BJ (cell line): ENCODE measurements at regions not wholly inside any gene's neighbourhood (a gene's known extent, or its start where the extent isn't known, plus 50 kb on each side); places are given as distances from the start of the nearest gene placed in this dataset.

Source experiments
- CTCF ChIA-PET: fragments of 350-600 bp; formaldehyde crosslinking; extraction: SDS; loops from one replicate; lab custom pipeline; 2021; ENCODE audit warnings: antibody characterized with exemption, inconsistent platforms; lab: Yijun Ruan, JAX
- POLR2A ChIA-PET: fragments of 300-600 bp; sonication (Branson Sonifier 250); formaldehyde crosslinking; extraction: SDS; loops from one replicate; lab custom pipeline; 2021; ENCODE audit warnings: antibody characterized with exemption; lab: Charles Lee
- DNase-seq: peaks from one replicate; pipeline ENCODE4 v3.0.0-alpha.2; 2011; ENCODE audit warnings: low read depth
- H3K27me3 ChIP-seq: 2 replicates; pipeline ENCODE4 v1.6.0; 2011; ENCODE audit warnings: low read length; ENCODE audit not compliant: control insufficient read depth, insufficient read depth
- H3K36me3 ChIP-seq: 2 replicates; pipeline ENCODE4 v1.5.1; 2011; ENCODE audit warnings: low read length; ENCODE audit not compliant: control insufficient read depth, insufficient read depth
- H3K4me3 ChIP-seq: 2 replicates; pipeline ENCODE4 v1.5.1; 2011; ENCODE audit warnings: low read depth, mild to moderate bottlenecking, control low read depth, low read length
- CTCF ChIP-seq: IDR thresholded peaks from 2 replicates; pipeline ENCODE4 v1.5.1; 2011; ENCODE audit warnings: low read depth, mild to moderate bottlenecking, control low read depth, inconsistent platforms, low read length, moderate library complexity; ENCODE audit not compliant: insufficient read depth

DNA sequence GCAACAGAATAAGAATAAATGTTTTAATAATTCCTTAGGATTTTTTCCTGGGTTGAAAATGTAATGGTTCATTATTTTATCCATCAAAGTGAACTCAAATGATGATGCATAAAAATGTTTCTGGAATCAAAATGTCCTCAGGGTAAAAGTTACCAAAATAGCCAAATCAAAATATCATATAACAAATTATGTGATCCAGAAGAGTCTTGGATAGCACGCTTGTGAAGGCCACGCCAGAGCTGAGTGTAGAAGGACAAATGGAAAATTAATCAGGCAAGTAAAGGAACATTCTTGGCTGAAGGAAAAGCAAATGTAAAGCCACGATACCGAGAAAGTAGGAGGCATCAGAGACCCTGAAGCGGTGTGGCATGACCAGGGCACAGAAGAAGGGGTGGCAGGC, 169.2 kb downstream of the CAPZA3 start:
- POLR2A ChIA-PET: no interaction called here

DNA sequence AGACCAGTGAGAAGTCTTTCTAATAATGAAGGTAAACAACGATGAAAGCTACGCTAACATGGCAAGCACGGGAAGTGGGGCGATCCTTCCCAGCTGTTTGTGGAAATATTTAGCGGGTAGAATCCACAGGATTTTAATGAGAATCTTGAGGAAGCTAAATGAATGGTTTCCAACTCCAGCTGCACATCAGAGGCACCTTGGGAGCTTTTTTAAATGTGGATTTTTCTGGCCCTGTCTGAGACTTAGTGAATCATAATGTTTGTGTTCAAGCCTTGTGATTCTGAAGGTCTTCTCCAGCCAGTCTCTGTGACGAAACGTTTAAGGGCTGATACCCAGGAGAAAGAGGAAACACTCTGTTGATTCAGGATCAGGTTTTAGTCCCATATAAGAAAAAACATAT, 169.8 kb downstream of the CAPZA3 start:
- Histone ChIP-seq H3K36me3 (no peaks in the 10 kb centered on the region), H3K4me3 (no peak overlapping the region), H3K27me3 (no peaks in the 10 kb centered on the region)
- ChIA-PET POLR2A (no interaction called here), CTCF (no interaction called here)
- no peak for TF ChIP-seq CTCF
- no peak for DNase-seq

More for the DNA sequence above, 169.2 kb downstream of the CAPZA3 start:
- CTCF ChIA-PET: no interaction called here
- H3K36me3 ChIP-seq: no peaks in the 10 kb centered on the region
- DNase-seq: no peak
- H3K27me3 ChIP-seq: no peaks in the 10 kb centered on the region
- no peak for TF ChIP-seq CTCF
- H3K4me3 ChIP-seq: no peak overlapping the region

DNA sequence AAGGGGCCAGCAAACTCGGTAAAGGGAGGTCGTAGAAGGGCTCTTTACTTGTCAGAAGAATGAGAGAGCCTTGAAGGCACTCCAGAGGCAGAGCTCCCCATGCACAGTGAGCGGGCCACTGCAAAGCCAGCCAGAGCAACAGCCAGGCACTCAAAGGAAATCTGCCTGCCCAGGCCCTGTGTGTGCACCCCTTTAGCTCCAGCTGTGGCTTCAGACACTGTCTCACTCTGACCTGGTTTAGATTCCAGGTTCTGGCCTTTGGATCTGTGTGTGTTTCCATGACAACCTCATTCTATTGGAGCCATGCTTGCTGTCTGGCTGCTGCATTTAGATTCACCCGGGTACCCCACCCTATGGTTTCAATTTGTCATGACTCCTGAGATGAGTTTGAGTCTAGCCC, 170.3 kb downstream of the CAPZA3 start:
- POLR2A ChIA-PET: no interaction called here
- no peaks in the 10 kb centered on the region for H3K36me3 ChIP-seq
- no peak overlapping the region for H3K4me3 ChIP-seq
- DNase-seq: no peak
- no peak for TF ChIP-seq CTCF
- CTCF ChIA-PET: no interaction called here
- H3K27me3 ChIP-seq: no peaks in the 10 kb centered on the region

- no peak for DNase-seq
- CTCF ChIA-PET: no interaction called here
- Histone ChIP-seq H3K36me3 (no peaks in the 10 kb centered on the region), H3K27me3 (no peaks in the 10 kb centered on the region), H3K4me3 (no peak overlapping the region)
- no peak for TF ChIP-seq CTCF
- POLR2A ChIA-PET: no interaction called here
Measured at GRCh38 chr12:18919871-18920511, 182.1 kb downstream of the CAPZA3 start.

DNA sequence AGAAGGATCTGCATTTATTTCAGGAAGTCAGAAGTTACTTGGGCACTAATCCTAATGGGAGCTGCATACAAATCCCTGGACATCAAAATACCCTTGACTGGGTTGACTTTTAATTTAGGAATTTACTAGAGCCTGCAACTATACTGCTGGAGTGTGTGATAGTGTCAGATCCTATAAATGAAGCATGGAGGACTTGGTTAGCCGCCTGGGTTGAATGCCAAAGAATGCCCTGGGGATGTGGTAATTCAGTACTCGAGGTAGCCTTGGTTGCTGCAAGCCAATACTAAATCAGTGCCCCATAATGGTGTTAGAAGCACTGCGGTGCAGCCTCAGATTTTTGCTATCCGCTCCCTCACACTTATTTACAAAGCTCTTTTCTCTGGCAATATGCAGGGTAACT, 184.9 kb downstream of the CAPZA3 start:
- no peaks in the 10 kb centered on the region for H3K27me3 ChIP-seq
- ChIA-PET POLR2A (no interaction called here), CTCF (no interaction called here)

More for the DNA sequence above, 184.9 kb downstream of the CAPZA3 start:
- DNase-seq: no peak
- Histone ChIP-seq H3K4me3 (no peak overlapping the region), H3K36me3 (no peaks in the 10 kb centered on the region)
- TF ChIP-seq CTCF: no peak
